ENCODE measurements at regions not wholly inside any gene's neighbourhood (a gene's known extent, or its start where the extent isn't known, plus 50 kb on each side); places are given as distances from the start of the nearest gene placed in this dataset.

DNA sequence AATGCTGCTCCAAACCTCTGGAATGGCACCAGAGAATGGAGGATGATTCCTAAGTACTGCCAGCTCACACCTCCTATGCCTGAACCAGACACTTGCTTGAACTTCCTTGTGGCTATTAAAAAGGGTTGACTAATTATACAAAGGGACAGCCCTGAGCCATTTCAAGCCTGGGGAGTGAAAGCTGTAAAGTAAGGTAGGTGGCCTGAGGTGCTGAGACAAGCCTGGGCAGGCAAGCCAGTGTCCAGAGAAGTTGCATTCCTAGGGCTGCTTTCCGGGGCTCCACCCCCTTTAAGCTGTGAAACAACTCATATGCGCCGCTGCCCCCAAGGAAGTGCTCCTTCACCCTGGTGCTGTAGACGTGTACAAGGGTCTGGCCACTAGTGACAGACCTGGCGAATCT is 79.9 kb upstream of the SLC1A3 start:
- H3K9me3 Mint-ChIP-seq = peaks cover 13% of the 10 kb centered on the region
- no peaks in the 10 kb centered on the region for H3K36me3 Mint-ChIP-seq
- H3K27me3 Mint-ChIP-seq = no peaks in the 10 kb centered on the region
- H3K4me1 Mint-ChIP-seq (ENCODE audit: unreplicated experiment) = peaks cover 12% of the 10 kb centered on the region
- TF ChIP-seq, protein P1, sequence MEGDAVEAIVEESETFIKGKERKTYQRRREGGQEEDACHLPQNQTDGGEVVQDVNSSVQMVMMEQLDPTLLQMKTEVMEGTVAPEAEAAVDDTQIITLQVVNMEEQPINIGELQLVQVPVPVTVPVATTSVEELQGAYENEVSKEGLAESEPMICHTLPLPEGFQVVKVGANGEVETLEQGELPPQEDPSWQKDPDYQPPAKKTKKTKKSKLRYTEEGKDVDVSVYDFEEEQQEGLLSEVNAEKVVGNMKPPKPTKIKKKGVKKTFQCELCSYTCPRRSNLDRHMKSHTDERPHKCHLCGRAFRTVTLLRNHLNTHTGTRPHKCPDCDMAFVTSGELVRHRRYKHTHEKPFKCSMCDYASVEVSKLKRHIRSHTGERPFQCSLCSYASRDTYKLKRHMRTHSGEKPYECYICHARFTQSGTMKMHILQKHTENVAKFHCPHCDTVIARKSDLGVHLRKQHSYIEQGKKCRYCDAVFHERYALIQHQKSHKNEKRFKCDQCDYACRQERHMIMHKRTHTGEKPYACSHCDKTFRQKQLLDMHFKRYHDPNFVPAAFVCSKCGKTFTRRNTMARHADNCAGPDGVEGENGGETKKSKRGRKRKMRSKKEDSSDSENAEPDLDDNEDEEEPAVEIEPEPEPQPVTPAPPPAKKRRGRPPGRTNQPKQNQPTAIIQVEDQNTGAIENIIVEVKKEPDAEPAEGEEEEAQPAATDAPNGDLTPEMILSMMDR (conservative IDR thresholded peaks at IDR 0.05) = no peak
- no peak for DNase-seq (ENCODE audit: extremely low spot score, unreplicated experiment)
- H3K27ac Mint-ChIP-seq = no peak overlapping the region
- H3K4me3 Mint-ChIP-seq = no peak overlapping the region

DNA sequence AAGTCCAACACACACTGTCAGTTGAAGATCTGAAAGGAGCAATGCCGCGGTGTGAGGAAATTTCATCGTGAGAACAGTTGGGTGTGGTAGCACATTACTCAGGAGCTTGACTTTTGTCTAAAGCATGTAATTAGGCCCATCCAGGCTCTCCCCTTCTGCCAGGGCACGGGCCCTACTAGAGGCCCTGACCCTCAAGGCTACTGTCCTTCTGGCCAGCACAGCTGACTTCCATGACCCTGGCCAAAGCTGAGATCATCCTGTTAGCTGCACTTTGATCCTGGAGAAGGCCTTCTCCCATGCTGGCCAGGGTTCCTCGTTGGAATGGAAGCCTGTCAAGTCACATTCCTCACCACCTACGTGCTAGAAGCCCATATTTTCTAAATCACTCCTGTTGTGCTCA is 77.8 kb upstream of the SLC1A3 start:
- Mint-ChIP-seq H3K9me3 (peaks cover 13% of the 10 kb centered on the region), H3K27me3 (no peaks in the 10 kb centered on the region), H3K4me1 (ENCODE audit: unreplicated experiment) (peaks cover 6% of the 10 kb centered on the region), H3K36me3 (no peaks in the 10 kb centered on the region), H3K4me3 (no peak overlapping the region), H3K27ac (peak overlapping the region; percentile 74)
- TF ChIP-seq, protein P1 (conservative IDR thresholded peaks at IDR 0.05) = no peak
- no peak for DNase-seq (ENCODE audit: extremely low spot score, unreplicated experiment)

DNA sequence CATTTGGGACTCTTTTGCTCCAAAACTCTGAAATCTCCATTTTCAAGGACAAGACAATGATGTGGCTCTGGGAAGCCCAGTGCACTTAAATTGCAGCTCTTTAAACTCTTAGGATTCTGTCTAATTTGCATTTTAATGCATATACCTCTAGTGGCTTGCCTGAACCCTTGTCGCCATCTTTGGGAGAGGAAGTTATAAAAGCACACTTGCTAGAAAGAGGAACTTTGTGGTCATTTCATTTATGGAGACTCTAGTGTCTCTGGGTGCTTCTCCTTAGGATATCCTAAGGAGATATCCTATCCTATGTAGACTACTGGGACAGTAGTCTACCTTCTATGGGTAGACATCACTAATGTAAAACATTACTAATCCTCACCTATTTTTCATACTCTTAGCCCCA is 77.3 kb upstream of the SLC1A3 start:
- H3K4me1 Mint-ChIP-seq (ENCODE audit: unreplicated experiment) = peaks cover 6% of the 10 kb centered on the region
- no peak for DNase-seq (ENCODE audit: extremely low spot score, unreplicated experiment)
- TF ChIP-seq, protein P1 (conservative IDR thresholded peaks at IDR 0.05) = no peak
- H3K27ac Mint-ChIP-seq = no peak overlapping the region
- H3K4me3 Mint-ChIP-seq = no peak overlapping the region
- no peaks in the 10 kb centered on the region for H3K36me3 Mint-ChIP-seq
- peaks cover 8% of the 10 kb centered on the region for H3K9me3 Mint-ChIP-seq
- H3K27me3 Mint-ChIP-seq = no peaks in the 10 kb centered on the region

DNA sequence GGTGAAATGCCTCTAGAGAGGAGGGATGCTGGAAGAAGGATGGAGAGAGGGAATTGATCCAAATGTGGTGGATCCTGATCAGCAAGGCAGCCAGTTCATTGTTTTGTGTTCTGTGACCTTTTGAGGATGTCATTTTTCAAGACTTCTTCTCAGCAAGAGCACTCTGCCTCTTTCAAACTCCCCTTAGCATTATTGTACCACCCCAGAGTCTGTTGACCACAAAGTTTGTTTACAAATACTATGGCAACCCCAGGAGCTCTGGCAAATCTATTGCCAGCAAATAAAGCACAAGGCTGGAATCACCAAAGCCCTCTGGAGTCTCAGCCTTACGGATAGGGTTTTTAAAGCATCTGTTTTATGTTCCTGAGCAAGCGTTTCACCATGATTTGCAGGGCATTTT is 76.2 kb upstream of the SLC1A3 start:
- DNase-seq (ENCODE audit: extremely low spot score, unreplicated experiment) = no peak
- no peaks in the 10 kb centered on the region for H3K36me3 Mint-ChIP-seq
- TF ChIP-seq, protein P1 (conservative IDR thresholded peaks at IDR 0.05) = no peak
- H3K4me3 Mint-ChIP-seq = no peak overlapping the region
- H3K9me3 Mint-ChIP-seq = peaks cover 6% of the 10 kb centered on the region
- H3K27me3 Mint-ChIP-seq = no peaks in the 10 kb centered on the region
- H3K27ac Mint-ChIP-seq = no peak overlapping the region
- H3K4me1 Mint-ChIP-seq (ENCODE audit: unreplicated experiment) = peaks cover 6% of the 10 kb centered on the region

DNA sequence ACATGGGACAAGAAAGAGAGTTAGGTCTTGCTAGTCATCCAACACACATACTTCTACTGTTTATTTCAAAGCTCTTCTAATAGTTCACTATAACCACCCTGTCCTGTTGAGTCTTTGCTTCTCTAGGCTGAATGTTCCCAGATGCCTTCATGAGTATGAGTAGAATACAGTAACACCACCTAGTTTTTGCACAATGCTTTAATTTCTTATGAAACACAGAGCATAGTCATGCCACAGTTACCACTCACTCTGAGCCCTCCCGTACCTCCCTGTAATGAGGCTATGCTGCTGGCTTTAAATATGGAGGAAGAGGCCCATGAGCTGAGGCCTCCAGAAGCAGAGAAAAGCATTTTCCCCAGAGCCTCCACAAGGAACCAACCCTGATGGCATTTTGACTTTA is 75.0 kb upstream of the SLC1A3 start:
- no peaks in the 10 kb centered on the region for H3K27me3 Mint-ChIP-seq
- H3K27ac Mint-ChIP-seq = no peak overlapping the region
- H3K9me3 Mint-ChIP-seq = peaks cover 6% of the 10 kb centered on the region
- H3K36me3 Mint-ChIP-seq = no peaks in the 10 kb centered on the region
- DNase-seq (ENCODE audit: extremely low spot score, unreplicated experiment) = no peak
- no peak overlapping the region for H3K4me3 Mint-ChIP-seq
- H3K4me1 Mint-ChIP-seq (ENCODE audit: unreplicated experiment) = peaks cover 13% of the 10 kb centered on the region
- TF ChIP-seq, protein P1 (conservative IDR thresholded peaks at IDR 0.05) = no peak

DNA sequence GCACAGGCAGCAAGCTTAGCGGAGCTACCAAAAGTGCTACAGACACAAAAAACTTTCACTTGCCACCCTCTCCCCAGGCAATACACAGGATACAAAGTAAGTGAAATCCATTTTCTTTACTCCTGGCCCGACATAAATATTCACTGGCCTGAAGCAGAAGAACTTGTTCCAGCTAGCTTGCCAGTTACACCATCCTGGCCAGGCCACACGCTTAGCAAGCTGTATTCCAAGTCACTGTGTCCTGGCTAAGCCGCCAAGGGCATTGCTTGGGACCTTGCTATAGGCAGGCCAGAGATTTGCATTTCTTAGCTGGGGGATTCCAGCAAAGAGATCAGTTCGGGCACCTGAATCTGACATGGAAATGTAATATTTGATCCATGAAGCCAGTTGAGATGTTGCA is 71.0 kb upstream of the SLC1A3 start:
- Mint-ChIP-seq H3K4me1 (ENCODE audit: unreplicated experiment) (peaks cover 10% of the 10 kb centered on the region), H3K9me3 (no peaks in the 10 kb centered on the region), H3K27ac (no peak overlapping the region), H3K36me3 (no peaks in the 10 kb centered on the region), H3K27me3 (no peaks in the 10 kb centered on the region), H3K4me3 (no peak overlapping the region)
- TF ChIP-seq, protein P1 (conservative IDR thresholded peaks at IDR 0.05) = no peak
- no peak for DNase-seq (ENCODE audit: extremely low spot score, unreplicated experiment)

Measured in type B pancreatic cell (in vitro differentiated cells).